GM12873 (cell line): ENCODE measurements at regions not wholly inside any gene's neighbourhood (a gene's known extent, or its start where the extent isn't known, plus 50 kb on each side); places are given as distances from the start of the nearest gene placed in this dataset.
A peak's percentile ranks its signal among the peaks of the same experiment; 100 is the strongest.

Experiments
- CTCF ChIP-seq: IDR thresholded peaks from 2 replicates; pipeline ENCODE4 v1.5.1; 2012; ENCODE audit warnings: low read depth, mild to moderate bottlenecking, moderate library complexity, low read length, control low read depth; ENCODE audit not compliant: insufficient read depth; ENCODE audit errors: missing control alignments

GRCh38 chr5:12095808-12096281, 191.6 kb upstream of the CTNND2 start:
- no peak for TF ChIP-seq CTCF

GRCh38 chr5:12093586-12093985, 189.3 kb upstream of the CTNND2 start:
- TF ChIP-seq CTCF, result no peak

GRCh38 chr5:12080761-12081160, 176.5 kb upstream of the CTNND2 start:
- TF ChIP-seq CTCF, result no peak

- no peak for TF ChIP-seq CTCF
Observed at GRCh38 chr5:12073426-12073825, 169.2 kb upstream of the CTNND2 start.

- no peak for TF ChIP-seq CTCF
Observed at GRCh38 chr5:12072441-12072840, 168.2 kb upstream of the CTNND2 start.

- TF ChIP-seq CTCF, result no peak
Observed at GRCh38 chr5:12071455-12071854, 167.2 kb upstream of the CTNND2 start.

GRCh38 chr5:12023614-12024241, 119.5 kb upstream of the CTNND2 start:
- TF ChIP-seq CTCF, result peak; percentile 57

- TF ChIP-seq CTCF, result no peak
Observed at GRCh38 chr5:12022444-12022843, 118.2 kb upstream of the CTNND2 start.
